ENCODE measurements at regions not wholly inside any gene's neighbourhood (a gene's known extent, or its start where the extent isn't known, plus 50 kb on each side); places are given as distances from the start of the nearest gene placed in this dataset.
"Not testable (repeated sequence)": the region's sequence is repeated elsewhere in the genome, so short reads cannot be mapped to it uniquely, and the experiment has no call there.

DNA sequence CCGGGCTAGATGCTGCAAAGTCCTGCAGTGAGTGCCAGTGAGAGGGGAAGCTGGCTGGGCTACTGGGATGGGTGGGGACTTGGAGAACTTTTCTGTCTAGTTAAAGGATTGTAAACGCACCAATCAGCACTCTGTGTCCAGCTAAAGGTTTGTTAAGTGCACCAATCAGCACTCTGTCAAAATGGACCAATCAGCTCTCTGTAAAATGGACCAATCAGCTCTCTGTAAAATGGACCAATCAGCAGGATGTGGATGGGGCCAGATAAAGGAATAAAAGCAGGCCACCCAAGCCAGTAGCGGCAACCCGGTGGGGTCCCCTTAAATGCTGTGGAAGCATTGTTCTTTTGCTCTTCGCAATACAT, 318.2 kb downstream of the RAPGEF2 start:
- TF ChIP-seq, protein P1, sequence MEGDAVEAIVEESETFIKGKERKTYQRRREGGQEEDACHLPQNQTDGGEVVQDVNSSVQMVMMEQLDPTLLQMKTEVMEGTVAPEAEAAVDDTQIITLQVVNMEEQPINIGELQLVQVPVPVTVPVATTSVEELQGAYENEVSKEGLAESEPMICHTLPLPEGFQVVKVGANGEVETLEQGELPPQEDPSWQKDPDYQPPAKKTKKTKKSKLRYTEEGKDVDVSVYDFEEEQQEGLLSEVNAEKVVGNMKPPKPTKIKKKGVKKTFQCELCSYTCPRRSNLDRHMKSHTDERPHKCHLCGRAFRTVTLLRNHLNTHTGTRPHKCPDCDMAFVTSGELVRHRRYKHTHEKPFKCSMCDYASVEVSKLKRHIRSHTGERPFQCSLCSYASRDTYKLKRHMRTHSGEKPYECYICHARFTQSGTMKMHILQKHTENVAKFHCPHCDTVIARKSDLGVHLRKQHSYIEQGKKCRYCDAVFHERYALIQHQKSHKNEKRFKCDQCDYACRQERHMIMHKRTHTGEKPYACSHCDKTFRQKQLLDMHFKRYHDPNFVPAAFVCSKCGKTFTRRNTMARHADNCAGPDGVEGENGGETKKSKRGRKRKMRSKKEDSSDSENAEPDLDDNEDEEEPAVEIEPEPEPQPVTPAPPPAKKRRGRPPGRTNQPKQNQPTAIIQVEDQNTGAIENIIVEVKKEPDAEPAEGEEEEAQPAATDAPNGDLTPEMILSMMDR (IDR thresholded peaks at IDR 0.05; ENCODE audit: insufficient read depth, low read depth, low read length): not testable (repeated sequence)
- TF ChIP-seq EZH2 (IDR thresholded peaks at IDR 0.05; ENCODE audit: insufficient read depth, low read length): not testable (repeated sequence)
